K562 (cell line): ENCODE measurements at regions not wholly inside any gene's neighbourhood (a gene's known extent, or its start where the extent isn't known, plus 50 kb on each side); places are given as distances from the start of the nearest gene placed in this dataset.

Experiments
- ATAC-seq: fragments of 200-7000 bp; cut with Tn5 transposase; 3 replicates; pipeline ENCODE4 v1.9.1; 2020; ENCODE audit warnings: moderate library complexity
- BruUV-seq: library from RNA; stranded (reverse); fragments of 400-500 nt; replicated peaks from 2 replicates; lab custom pipeline; 2021; lab: Mats Ljungman, UMichigan
- CTCF ChIA-PET: fragments of 300-600 bp; formaldehyde crosslinking; extraction: SDS; loops from one replicate; lab custom pipeline; 2021; ENCODE audit warnings: low intra/inter-chr PET ratio; lab: Yijun Ruan, JAX
- POLR2A ChIA-PET: fragments of 300-600, 350-650 bp; sonication (Branson Sonifier 250); formaldehyde crosslinking; extraction: SDS; loops from one replicate; lab custom pipeline; 2021; ENCODE audit warnings: antibody characterized with exemption, inconsistent platforms; lab: Yijun Ruan, JAX
- DNase-seq, 4 experiments: peaks; one replicate each; pipeline versions ENCODE4 v3.0.0 to v3.0.0-alpha.2; 2011 to 2018; ENCODE audit warnings: low spot score in 3 of 4, mixed read lengths in 3 of 4; ENCODE audit errors: extremely low read depth in 1 of 4
- FAIRE-seq: peaks from 2 replicates; lab custom pipeline; 2011; peaks lifted over from hg19 to GRCh38; lab: Jason Lieb, UNC
- H2AFZ ChIP-seq: 2 replicates; pipeline ENCODE4 v1.6.0; 2011; ENCODE audit warnings: low read depth, low read length, control low read depth, inconsistent platforms
- H3K27ac ChIP-seq: fragments of 200-600 bp; 3 replicates; pipeline ENCODE4 v1.8.0; 2011; ENCODE audit warnings: low read depth, mild to moderate bottlenecking, control low read depth, inconsistent platforms, low read length, moderate library complexity, mixed read lengths; ENCODE audit errors: extremely low read depth
- H3K27me3 ChIP-seq, 2 experiments: fragments of 300-600 bp in 1 of 2; 2 replicates in 1 of 2; 3 replicates in 1 of 2; pipeline versions ENCODE4 v1.6.0 to v1.8.0; 2011; ENCODE audit warnings: inconsistent platforms in 2 of 2, low read length in 2 of 2, mild to moderate bottlenecking in 1 of 2, mixed read lengths in 1 of 2, moderate library complexity in 1 of 2; ENCODE audit not compliant: control insufficient read depth in 2 of 2, insufficient read depth in 2 of 2
- H3K36me3 ChIP-seq: fragments of 300-600 bp; 3 replicates; pipeline ENCODE4 v1.8.0; 2011; ENCODE audit warnings: mild to moderate bottlenecking, low read length, inconsistent platforms; ENCODE audit not compliant: control insufficient read depth, insufficient read depth
- H3K4me1 ChIP-seq, 2 experiments: fragments of 200-600 bp in 1 of 2; replicated peaks in 1 of 2; 2 replicates in 1 of 2; 3 replicates in 1 of 2; pipeline versions ENCODE4 v1.5.1 to v1.8.0; 2011; ENCODE audit warnings: inconsistent platforms in 2 of 2, low read length in 2 of 2, mild to moderate bottlenecking in 1 of 2, mixed read lengths in 1 of 2, moderate library complexity in 1 of 2; ENCODE audit not compliant: control insufficient read depth in 2 of 2, insufficient read depth in 2 of 2
- H3K4me2 ChIP-seq: 2 replicates; pipeline ENCODE4 v1.6.1; 2011; ENCODE audit warnings: low read length, control low read depth, inconsistent platforms, mixed read lengths; ENCODE audit not compliant: insufficient read depth
- H3K4me3 ChIP-seq: fragments of 200-600 bp; sonication (generic), shearing (Covaris generic); 2 replicates; pipeline ENCODE4 v1.5.1; 2016; ENCODE audit warnings: control low read depth, inconsistent platforms
- H3K79me2 ChIP-seq: fragments of 200-600 bp; 3 replicates; pipeline ENCODE4 v1.8.0; 2011; ENCODE audit warnings: low read length, inconsistent platforms; ENCODE audit not compliant: control insufficient read depth, insufficient read depth
- H3K9ac ChIP-seq, 2 experiments: 2 replicates each; pipeline versions ENCODE4 v1.6.0 to v1.6.1; 2011; ENCODE audit warnings: low read depth in 2 of 2, low read length in 2 of 2, control low read depth in 1 of 2, inconsistent platforms in 1 of 2, mild to moderate bottlenecking in 1 of 2, mixed read lengths in 1 of 2; ENCODE audit not compliant: insufficient read depth in 1 of 2
- H3K9me1 ChIP-seq: one replicate; pipeline ENCODE4 v1.6.0; 2011; ENCODE audit warnings: inconsistent platforms, mild to moderate bottlenecking, low read length, moderate library complexity; ENCODE audit not compliant: control insufficient read depth, insufficient read depth
- H3K9me3 ChIP-seq: replicated peaks from 2 replicates; pipeline ENCODE4 v1.5.1; 2011; ENCODE audit warnings: low read depth, low read length, inconsistent platforms; ENCODE audit not compliant: control insufficient read depth, insufficient read depth
- H4K20me1 ChIP-seq: replicated peaks from 2 replicates; pipeline ENCODE4 v1.6.1; 2011; ENCODE audit warnings: low read length, inconsistent platforms, mixed read lengths; ENCODE audit not compliant: control insufficient read depth, insufficient read depth
- MTA2 ChIP-seq: fragments of 450-650 bp; IDR thresholded peaks from 2 replicates; pipeline ENCODE4 v1.6.1; 2016; ENCODE audit warnings: low read depth
- ZNF318 ChIP-seq, 2 experiments: fragments of 450-650 bp; IDR thresholded peaks; 2 replicates each; pipeline ENCODE4 v1.6.1; 2016; ENCODE audit warnings: mild to moderate bottlenecking in 2 of 2, borderline replicate concordance in 1 of 2, low read depth in 1 of 2, moderate library complexity in 1 of 2
- WGBS: fragments of 100-300 bp; shearing (Covaris generic); methylation state at CpG from one replicate; pipeline ENCODE4 v1.1.6; 2016; ENCODE audit warnings: low coverage, mixed read lengths; ENCODE audit not compliant: insufficient coverage; ENCODE audit errors: missing lambda C conversion rate; 5-methylcytosine and 5-hydroxymethylcytosine counted together
- in situ Hi-C: fragments of 300-500 bp; cut with MboI; formaldehyde crosslinking; loops from 4 replicates; pipeline ENCODE4 v1.15.0; 2018; ENCODE audit warnings: inconsistent platforms, mixed read lengths
- intact Hi-C: fragments of 100-400 bp; cut with micrococcal nuclease; formaldehyde crosslinking; loops from 2 replicates; pipeline ENCODE4 v1.14.2; 2022

- Histone ChIP-seq H3K9me1 (no peaks in the 10 kb centered on the region), H3K9ac (no peak overlapping the region), H3K9me3 (no peaks in the 10 kb centered on the region), H3K36me3 (no peaks in the 10 kb centered on the region), H3K27me3 (no peaks in the 10 kb centered on the region), H3K4me3 (no peak overlapping the region), H3K4me1 (peaks cover 3 to 25% of the 10 kb centered on the region in 2 experiments; a peak in 4 of 5 replicates), H4K20me1 (no peaks in the 10 kb centered on the region), H3K79me2 (no peaks in the 10 kb centered on the region), H3K27ac (no peak overlapping the region), H2AFZ (no peak overlapping the region; the same call in 1 of the 2 replicates), H3K4me2 (no peak overlapping the region)
- CTCF ChIA-PET = no interaction called here
- in situ Hi-C loops = no loop called here
- BruUV-seq = no TSS peak
- intact Hi-C loops = no loop called here
- WGBS = 32% methylated on average over 8 of the region's 8 CpGs
- ATAC-seq = no peak; the same call in 2 of the 3 replicates
- POLR2A ChIA-PET = interaction anchor here (0.7 to 0.9 kb wide), 2 partner anchors 9 to 10 kb away, joined by 3 to 4 read pairs; no protein-coding TSS in a partner anchor
- no peak for FAIRE-seq
- DNase-seq = no peak
- TF ChIP-seq MTA2 (no peak), ZNF318 (IDR thresholded peaks at IDR 0.05; ENCODE audit: borderline replicate concordance in 1 of 2, low read depth in 1 of 2) (no peak)
Observed at GRCh38 chr6:14762077-14762476, 483.8 kb upstream of the JARID2 start.
